GM21825 (cell line): ENCODE measurements at regions not wholly inside any gene's neighbourhood (a gene's known extent, or its start where the extent isn't known, plus 50 kb on each side); places are given as distances from the start of the nearest gene placed in this dataset.

ENCODE experiments used
- ATAC-seq: cut with Tn5 transposase; IDR thresholded peaks from one replicate; pipeline ENCODE4 v1.9.1; 2021; ENCODE audit warnings: mild to moderate bottlenecking, moderate library complexity; ENCODE audit not compliant: unreplicated experiment

DNA sequence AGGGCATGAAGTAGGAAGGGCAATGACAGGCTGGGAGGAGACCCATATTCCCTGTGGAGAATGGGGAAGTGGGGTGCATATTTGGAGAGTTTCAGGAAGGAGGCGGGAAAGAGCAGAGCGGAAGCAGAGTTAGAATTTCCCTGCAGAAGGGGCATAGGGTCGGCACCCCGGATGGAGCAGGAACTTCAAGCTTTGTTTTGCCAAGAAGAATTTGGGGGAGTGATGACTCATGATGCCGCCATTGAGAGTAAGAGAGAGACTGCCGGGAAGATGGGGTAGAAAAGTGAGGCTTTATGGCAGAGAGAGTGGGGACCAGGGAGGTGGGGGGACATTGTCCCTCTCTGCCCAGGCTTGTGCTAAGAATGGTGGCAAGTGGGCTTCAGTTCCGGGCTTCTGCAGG is 50.3 kb upstream of the EPB41L1 start:
- no peak for ATAC-seq
